ENCODE measurements at regions not wholly inside any gene's neighbourhood (a gene's known extent, or its start where the extent isn't known, plus 50 kb on each side); places are given as distances from the start of the nearest gene placed in this dataset.

DNA sequence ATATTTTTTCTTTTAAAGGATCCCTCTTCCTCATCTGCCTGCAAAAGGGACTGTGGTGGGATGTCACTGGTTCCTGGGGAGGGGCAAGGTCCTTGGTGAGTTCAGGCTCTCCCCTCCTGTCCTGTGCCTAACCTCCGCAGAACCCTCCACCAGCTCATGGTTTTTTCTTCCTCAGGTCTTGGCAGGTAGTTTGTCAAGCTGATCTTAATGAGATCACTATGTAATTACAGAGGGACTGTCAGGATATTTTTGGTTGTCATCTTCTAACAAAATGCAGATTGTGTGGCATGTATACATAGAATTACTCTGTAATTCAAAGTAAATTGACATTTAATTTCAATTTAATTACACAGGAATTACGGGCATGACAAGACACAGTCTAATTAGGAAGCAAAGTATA, 150.3 kb upstream of the SEMA6A start:
- H3K27me3 ChIP-seq (ENCODE audit: control insufficient read depth, insufficient read depth, low read length) = no peaks in the 10 kb centered on the region
- intact Hi-C loops (cut with micrococcal nuclease) = no loop called here
- TF ChIP-seq, protein P1, sequence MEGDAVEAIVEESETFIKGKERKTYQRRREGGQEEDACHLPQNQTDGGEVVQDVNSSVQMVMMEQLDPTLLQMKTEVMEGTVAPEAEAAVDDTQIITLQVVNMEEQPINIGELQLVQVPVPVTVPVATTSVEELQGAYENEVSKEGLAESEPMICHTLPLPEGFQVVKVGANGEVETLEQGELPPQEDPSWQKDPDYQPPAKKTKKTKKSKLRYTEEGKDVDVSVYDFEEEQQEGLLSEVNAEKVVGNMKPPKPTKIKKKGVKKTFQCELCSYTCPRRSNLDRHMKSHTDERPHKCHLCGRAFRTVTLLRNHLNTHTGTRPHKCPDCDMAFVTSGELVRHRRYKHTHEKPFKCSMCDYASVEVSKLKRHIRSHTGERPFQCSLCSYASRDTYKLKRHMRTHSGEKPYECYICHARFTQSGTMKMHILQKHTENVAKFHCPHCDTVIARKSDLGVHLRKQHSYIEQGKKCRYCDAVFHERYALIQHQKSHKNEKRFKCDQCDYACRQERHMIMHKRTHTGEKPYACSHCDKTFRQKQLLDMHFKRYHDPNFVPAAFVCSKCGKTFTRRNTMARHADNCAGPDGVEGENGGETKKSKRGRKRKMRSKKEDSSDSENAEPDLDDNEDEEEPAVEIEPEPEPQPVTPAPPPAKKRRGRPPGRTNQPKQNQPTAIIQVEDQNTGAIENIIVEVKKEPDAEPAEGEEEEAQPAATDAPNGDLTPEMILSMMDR (IDR thresholded peaks at IDR 0.05) = no peak
- H3K9me3 ChIP-seq (ENCODE audit: control insufficient read depth, insufficient read depth, low read length) = no peaks in the 10 kb centered on the region
- peaks cover 2% of the 10 kb centered on the region in 2 donors for H3K9me3 Mint-ChIP-seq
- H3K36me3 ChIP-seq (ENCODE audit: control insufficient read depth, insufficient read depth, low read length) = no peaks in the 10 kb centered on the region
- H3K4me3 Mint-ChIP-seq = no peak overlapping the region
- H3K36me3 Mint-ChIP-seq = no peaks in the 10 kb centered on the region
- WGBS (ENCODE audit: insufficient coverage) = no CpG with 5 or more reads among the region's 2 CpGs
- no peaks in the 10 kb centered on the region for H3K27me3 Mint-ChIP-seq (ENCODE audit: low read depth in 2 of 2)
- ATAC-seq = no peak
- no peak overlapping the region for H3K27ac ChIP-seq (ENCODE audit: low read length)
- no peak overlapping the region for H3K27ac Mint-ChIP-seq
- H3K4me1 Mint-ChIP-seq = no peaks in the 10 kb centered on the region
- DNase-seq = no peak
- H3K4me3 ChIP-seq (ENCODE audit: low read length) = no peak overlapping the region
- H3K4me1 ChIP-seq (ENCODE audit: control insufficient read depth, insufficient read depth, low read length) = no peaks in the 10 kb centered on the region

DNA sequence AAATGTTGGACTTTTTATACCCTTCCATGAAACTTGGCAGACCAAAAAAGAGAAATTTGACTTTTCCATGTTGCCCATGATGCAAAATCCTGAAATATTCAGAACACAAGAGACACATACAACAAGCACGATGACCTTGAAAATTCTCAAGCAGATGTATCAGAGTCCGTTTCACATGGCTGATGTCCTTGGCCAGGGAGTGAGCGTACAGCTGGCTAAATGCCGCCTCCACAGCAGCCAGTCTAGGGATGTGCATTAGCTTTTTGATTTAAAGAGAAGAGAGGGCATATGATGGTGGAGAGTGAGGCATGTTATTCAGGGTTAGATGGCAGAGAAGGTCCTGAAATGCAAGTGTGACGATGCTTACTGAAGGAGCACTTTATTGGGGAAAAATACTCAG, 148.0 kb upstream of the SEMA6A start:
- no peaks in the 10 kb centered on the region for H3K36me3 ChIP-seq (ENCODE audit: control insufficient read depth, insufficient read depth, low read length)
- no peak overlapping the region for H3K4me3 Mint-ChIP-seq
- H3K36me3 Mint-ChIP-seq = no peaks in the 10 kb centered on the region
- no peaks in the 10 kb centered on the region for H3K4me1 Mint-ChIP-seq
- DNase-seq = no peak
- H3K4me3 ChIP-seq (ENCODE audit: low read length) = no peak overlapping the region
- H3K27ac ChIP-seq (ENCODE audit: low read length) = no peak overlapping the region
- H3K27me3 Mint-ChIP-seq (ENCODE audit: low read depth in 2 of 2) = no peaks in the 10 kb centered on the region
- H3K27me3 ChIP-seq (ENCODE audit: control insufficient read depth, insufficient read depth, low read length) = no peaks in the 10 kb centered on the region
- no peaks in the 10 kb centered on the region for H3K4me1 ChIP-seq (ENCODE audit: control insufficient read depth, insufficient read depth, low read length)
- peaks cover 2% of the 10 kb centered on the region in 2 donors for H3K9me3 Mint-ChIP-seq
- H3K9me3 ChIP-seq (ENCODE audit: control insufficient read depth, insufficient read depth, low read length) = no peaks in the 10 kb centered on the region
- H3K27ac Mint-ChIP-seq = no peak overlapping the region
- TF ChIP-seq, protein P1 (IDR thresholded peaks at IDR 0.05) = no peak
- intact Hi-C loops (cut with micrococcal nuclease) = no loop called here
- 95% methylated on average over 5 of the region's 5 CpGs for WGBS (ENCODE audit: insufficient coverage)
- no peak for ATAC-seq

DNA sequence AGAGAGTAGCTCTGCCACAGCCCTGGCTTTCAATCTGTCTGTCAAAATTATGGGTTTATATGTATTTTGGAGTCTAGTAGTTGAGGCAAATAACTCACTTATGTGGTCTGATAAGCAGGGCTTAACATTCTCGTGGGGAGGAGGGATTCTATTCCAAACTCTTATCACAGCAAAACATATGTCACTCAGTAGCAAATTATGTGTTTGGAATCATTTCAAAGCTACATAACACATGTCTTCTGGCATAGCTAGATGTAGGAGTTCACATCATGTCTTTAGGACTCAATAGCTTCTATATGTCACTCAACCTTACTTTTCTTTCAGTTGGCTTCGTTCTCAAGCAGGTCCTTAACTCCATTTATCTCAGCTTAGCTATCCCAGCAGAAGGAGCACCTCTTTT, 144.5 kb upstream of the SEMA6A start:
- ATAC-seq (no peak), DNase-seq (no peak)
- Mint-ChIP-seq H3K4me3 (no peak overlapping the region), H3K27ac (no peak overlapping the region), H3K36me3 (no peaks in the 10 kb centered on the region), H3K4me1 (no peaks in the 10 kb centered on the region), H3K27me3 (ENCODE audit: low read depth in 2 of 2) (no peaks in the 10 kb centered on the region), H3K9me3 (peaks cover 4% of the 10 kb centered on the region in 2 donors)
- H3K36me3 ChIP-seq (ENCODE audit: control insufficient read depth, insufficient read depth, low read length) = no peaks in the 10 kb centered on the region
- no peaks in the 10 kb centered on the region for H3K4me1 ChIP-seq (ENCODE audit: control insufficient read depth, insufficient read depth, low read length)
- TF ChIP-seq, protein P1 (IDR thresholded peaks at IDR 0.05) = no peak
- no peak overlapping the region for H3K4me3 ChIP-seq (ENCODE audit: low read length)
- no peaks in the 10 kb centered on the region for H3K9me3 ChIP-seq (ENCODE audit: control insufficient read depth, insufficient read depth, low read length)
- H3K27ac ChIP-seq (ENCODE audit: low read length) = no peak overlapping the region
- intact Hi-C loops (cut with micrococcal nuclease) = no loop called here
- H3K27me3 ChIP-seq (ENCODE audit: control insufficient read depth, insufficient read depth, low read length) = no peaks in the 10 kb centered on the region
- WGBS (ENCODE audit: insufficient coverage) = 69% methylated on average over 1 of the region's 2 CpGs

DNA sequence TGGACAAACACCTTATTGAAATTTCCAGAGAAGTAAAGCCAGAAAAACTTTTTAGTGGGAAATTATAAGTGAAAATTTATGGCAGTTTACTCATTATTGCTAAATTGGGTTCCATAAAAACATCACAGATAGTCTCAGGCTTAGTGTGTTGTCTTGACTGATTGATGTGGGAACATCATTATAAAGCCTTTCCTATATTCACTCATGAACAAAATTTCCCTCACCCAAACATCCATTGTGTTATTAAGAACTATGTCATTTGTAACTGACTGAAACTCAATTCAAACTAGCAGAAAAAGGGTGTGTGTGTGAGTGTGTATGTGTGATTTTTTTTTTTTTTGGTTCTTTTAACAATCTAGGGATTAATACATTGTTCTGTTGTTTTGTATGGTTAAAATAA, 143.7 kb upstream of the SEMA6A start:
- intact Hi-C loops (cut with micrococcal nuclease) = no loop called here
- no peak for ATAC-seq
- Histone ChIP-seq H3K4me1 (ENCODE audit: control insufficient read depth, insufficient read depth, low read length) (no peaks in the 10 kb centered on the region), H3K9me3 (ENCODE audit: control insufficient read depth, insufficient read depth, low read length) (no peaks in the 10 kb centered on the region), H3K4me3 (ENCODE audit: low read length) (no peak overlapping the region), H3K27ac (ENCODE audit: low read length) (no peak overlapping the region), H3K27me3 (ENCODE audit: control insufficient read depth, insufficient read depth, low read length) (no peaks in the 10 kb centered on the region), H3K36me3 (ENCODE audit: control insufficient read depth, insufficient read depth, low read length) (no peaks in the 10 kb centered on the region)
- TF ChIP-seq, protein P1 (IDR thresholded peaks at IDR 0.05) = no peak
- H3K27me3 Mint-ChIP-seq (ENCODE audit: low read depth in 2 of 2) = no peaks in the 10 kb centered on the region
- no peak overlapping the region for H3K27ac Mint-ChIP-seq
- DNase-seq = no peak
- no peaks in the 10 kb centered on the region for H3K4me1 Mint-ChIP-seq
- no peaks in the 10 kb centered on the region for H3K36me3 Mint-ChIP-seq
- H3K4me3 Mint-ChIP-seq = no peak overlapping the region
- peaks cover 4% of the 10 kb centered on the region in 2 donors for H3K9me3 Mint-ChIP-seq
